GM23338 (cell line): ENCODE measurements at regions not wholly inside any gene's neighbourhood (a gene's known extent, or its start where the extent isn't known, plus 50 kb on each side); places are given as distances from the start of the nearest gene placed in this dataset.

ENCODE experiments used
- ATAC-seq: fragments of 200-7000 bp; cut with Tn5 transposase; 3 replicates; pipeline ENCODE4 v1.9.1; 2020
- DNase-seq: peaks from one replicate; pipeline ENCODE4 v3.0.0-alpha.2; 2015; ENCODE audit warnings: low spot score
- H2AFZ ChIP-seq: fragments of 200-600 bp; sonication (generic); 2 replicates; pipeline ENCODE4 v1.8.0; 2016; ENCODE audit warnings: antibody characterized with exemption, mild to moderate bottlenecking, moderate library complexity
- H3F3A ChIP-seq: fragments of 200-600 bp; sonication (generic); replicated peaks from 2 replicates; pipeline ENCODE4 v1.8.0; 2017; ENCODE audit warnings: antibody characterized with exemption, mixed run types, low read depth
- H3K27ac ChIP-seq: fragments of 200-600 bp; sonication (generic); 2 replicates; pipeline ENCODE4 v1.6.1; 2016; ENCODE audit warnings: low read depth
- H3K27me3 ChIP-seq: fragments of 200-600 bp; sonication (generic); 2 replicates; pipeline ENCODE4 v1.8.0; 2016; ENCODE audit warnings: mild to moderate bottlenecking, mixed run types, moderate library complexity; ENCODE audit not compliant: insufficient read depth
- H3K36me3 ChIP-seq: fragments of 200-600 bp; sonication (generic); 2 replicates; pipeline ENCODE4 v1.8.0; 2016; ENCODE audit warnings: mild to moderate bottlenecking; ENCODE audit not compliant: insufficient read depth
- H3K4me1 ChIP-seq: fragments of 200-600 bp; sonication (generic); 2 replicates; pipeline ENCODE4 v1.8.0; 2016; ENCODE audit warnings: mild to moderate bottlenecking, moderate library complexity; ENCODE audit not compliant: insufficient read depth
- H3K4me2 ChIP-seq: fragments of 200-600 bp; sonication (generic); 2 replicates; pipeline ENCODE4 v1.7.1; 2017; ENCODE audit warnings: mixed run types
- H3K4me3 ChIP-seq: fragments of 200-600 bp; sonication (generic); 2 replicates; pipeline ENCODE4 v1.6.1; 2016; ENCODE audit warnings: mixed run types
- H3K79me2 ChIP-seq: fragments of 200-600 bp; sonication (generic); replicated peaks from 2 replicates; pipeline ENCODE4 v1.8.0; 2017; ENCODE audit warnings: mild to moderate bottlenecking; ENCODE audit not compliant: insufficient read depth
- H3K9me2 ChIP-seq: fragments of 200-600 bp; sonication (generic); 2 replicates; pipeline ENCODE4 v1.8.0; 2017; ENCODE audit not compliant: insufficient read depth
- H4K20me1 ChIP-seq: fragments of 200-600 bp; sonication (generic); replicated peaks from 2 replicates; pipeline ENCODE4 v1.8.0; 2017; ENCODE audit warnings: mild to moderate bottlenecking; ENCODE audit not compliant: insufficient read depth
- H3K27ac Mint-ChIP-seq: 2 replicates; pipeline ENCODE4 v1.8.0; 2020; ENCODE audit warnings: inconsistent platforms, mild to moderate bottlenecking, moderate library complexity, mixed read lengths
- H3K27me3 Mint-ChIP-seq: 3 replicates; pipeline ENCODE4 v1.8.0; 2022; ENCODE audit warnings: low read depth, mild to moderate bottlenecking, moderate library complexity, mixed read lengths, inconsistent platforms; ENCODE audit not compliant: insufficient read depth, poor library complexity
- H3K36me3 Mint-ChIP-seq: 3 replicates; pipeline ENCODE4 v1.8.0; 2021; ENCODE audit warnings: low read depth, mild to moderate bottlenecking, inconsistent platforms, moderate library complexity, mixed read lengths
- H3K4me1 Mint-ChIP-seq: 3 replicates; pipeline ENCODE4 v1.8.0; 2020; ENCODE audit warnings: mild to moderate bottlenecking, inconsistent platforms, mixed read lengths
- H3K4me3 Mint-ChIP-seq: 3 replicates; pipeline ENCODE4 v1.8.0; 2021; ENCODE audit warnings: moderate library complexity, mild to moderate bottlenecking, inconsistent platforms, mixed read lengths
- H3K9me3 Mint-ChIP-seq: 3 replicates; pipeline ENCODE4 v1.8.0; 2020; ENCODE audit warnings: moderate library complexity, mild to moderate bottlenecking, inconsistent platforms, mixed read lengths
- CREB1 ChIP-seq: fragments of 250-450 bp; sonication (Bioruptor Pico); IDR thresholded peaks from 2 replicates; pipeline ENCODE4 v1.5.0; 2020; ENCODE audit warnings: low read depth, mild to moderate bottlenecking, moderate library complexity
- CTCF ChIP-seq, 2 experiments: fragments of 200-600 bp in 1 of 2; sonication (generic) in 1 of 2; conservative IDR thresholded peaks; 2 replicates each; pipeline versions ENCODE4 v1.5.1 to v1.6.1; 2016 to 2017; ENCODE audit warnings: antibody characterized with exemption in 2 of 2, low read depth in 2 of 2, mild to moderate bottlenecking in 2 of 2, moderate library complexity in 1 of 2
- ETS1 ChIP-seq: IDR thresholded peaks from 2 replicates; pipeline ENCODE4 v1.6.1; 2016; ENCODE audit warnings: antibody characterized with exemption
- EZH2 ChIP-seq: fragments of 200-600 bp; sonication (generic); IDR thresholded peaks from one replicate; pipeline ENCODE4 v1.8.0; 2017; ENCODE audit warnings: antibody characterized with exemption, mild to moderate bottlenecking, low read depth; ENCODE audit not compliant: unreplicated experiment
- EZH2phosphoT487 ChIP-seq: fragments of 200-600 bp; sonication (generic); IDR thresholded peaks from one replicate; pipeline ENCODE4 v1.8.1; 2018; ENCODE audit warnings: antibody characterized with exemption; ENCODE audit not compliant: unreplicated experiment
- JUNB ChIP-seq: IDR thresholded peaks from one replicate; pipeline ENCODE4 v1.6.1; 2016; ENCODE audit warnings: antibody characterized with exemption; ENCODE audit not compliant: unreplicated experiment
- NANOG ChIP-seq: IDR thresholded peaks from 2 replicates; pipeline ENCODE4 v1.6.1; 2016; ENCODE audit warnings: antibody characterized with exemption, borderline replicate concordance
- POLR2AphosphoS5 ChIP-seq: IDR thresholded peaks from 2 replicates; pipeline ENCODE4 v1.6.1; 2016; ENCODE audit warnings: antibody characterized with exemption, low read depth
- REST ChIP-seq: IDR thresholded peaks from one replicate; pipeline ENCODE4 v1.6.1; 2018; ENCODE audit warnings: antibody characterized with exemption; ENCODE audit not compliant: unreplicated experiment
- STAT1 ChIP-seq: IDR thresholded peaks from one replicate; pipeline ENCODE4 v1.6.1; 2016; ENCODE audit warnings: antibody characterized with exemption; ENCODE audit not compliant: unreplicated experiment
- ZNF114 ChIP-seq: fragments of 250-450 bp; sonication (Bioruptor Pico); IDR thresholded peaks from 2 replicates; pipeline ENCODE4 v1.5.0; 2020; ENCODE audit warnings: mild to moderate bottlenecking, moderate library complexity
- ZNF331 ChIP-seq: fragments of 250-450 bp; sonication (Bioruptor Pico); IDR thresholded peaks from 2 replicates; pipeline ENCODE4 v1.5.0; 2020; ENCODE audit warnings: low read depth, mild to moderate bottlenecking, moderate library complexity
- ZNF462 ChIP-seq: fragments of 250-450 bp; sonication (Bioruptor Pico); IDR thresholded peaks from 2 replicates; pipeline ENCODE4 v1.5.0; 2020; ENCODE audit warnings: mild to moderate bottlenecking, moderate library complexity

- Histone ChIP-seq H3K4me3 (no peak overlapping the region), H3K4me2 (no peak overlapping the region), H3K9me2 (no peaks in the 10 kb centered on the region; the same call in 1 of the 2 replicates), H3K27me3 (no peaks in the 10 kb centered on the region), H3F3A (no peaks in the 10 kb centered on the region), H2AFZ (no peak overlapping the region), H4K20me1 (no peaks in the 10 kb centered on the region), H3K4me1 (no peaks in the 10 kb centered on the region), H3K36me3 (peaks cover 10% of the 10 kb centered on the region; the same call in 1 of the 2 replicates), H3K79me2 (no peaks in the 10 kb centered on the region), H3K27ac (no peak overlapping the region)
- DNase-seq (no peak), ATAC-seq (no peak)
- H3K9me3 Mint-ChIP-seq = peaks cover 60% of the 10 kb centered on the region
- H3K4me1 Mint-ChIP-seq = no peaks in the 10 kb centered on the region
- H3K4me3 Mint-ChIP-seq = no peak overlapping the region
- TF ChIP-seq ZNF462 (CRISPR knock-in tag) (no peak), EZH2phosphoT487 (no peak), NANOG (no peak), JUNB (no peak), ETS1 (no peak), ZNF331 (CRISPR knock-in tag) (no peak), CTCF (conservative IDR thresholded peaks at IDR 0.05; ENCODE audit: low read depth in 2 of 2) (no peak), STAT1 (no peak), EZH2 (no peak), REST (no peak), POLR2AphosphoS5 (no peak), CREB1 (CRISPR knock-in tag) (no peak), ZNF114 (no peak)
- no peak overlapping the region for H3K27ac Mint-ChIP-seq
- H3K27me3 Mint-ChIP-seq = peaks cover 9% of the 10 kb centered on the region
- peaks cover 46% of the 10 kb centered on the region for H3K36me3 Mint-ChIP-seq
These were observed 1159.6 kb downstream of the RPIA start for GRCh38 chr2:89850881-89851582.
